C4-2B (cell line): ENCODE measurements at regions not wholly inside any gene's neighbourhood (a gene's known extent, or its start where the extent isn't known, plus 50 kb on each side); places are given as distances from the start of the nearest gene placed in this dataset.

Source experiments
- CTCF ChIP-seq: fragments of 450-650 bp; conservative IDR thresholded peaks from 2 replicates; pipeline ENCODE4 v1.5.1; 2017; ENCODE audit warnings: mild to moderate bottlenecking
- ZFX ChIP-seq: fragments of 450-650 bp; IDR thresholded peaks from 2 replicates; pipeline ENCODE4 v1.6.1; 2017

GRCh38 chr9:78131969-78132700, 100.5 kb upstream of the GNAQ start:
- no peak for TF ChIP-seq CTCF
- no peak for TF ChIP-seq ZFX
